Esophagus squamous epithelium (tissue), 5 donors: ENCODE measurements at regions not wholly inside any gene's neighbourhood (a gene's known extent, or its start where the extent isn't known, plus 50 kb on each side); places are given as distances from the start of the nearest gene placed in this dataset.

Source experiments
- DNase-seq: peaks from one replicate; lab custom pipeline; 2025; lab: John Stamatoyannopoulos, UW
- H3K27ac ChIP-seq, 4 donors: fragments of 200-600 bp; sonication (generic); one replicate each; pipeline ENCODE4 v1.5.1; 2016 to 2019; ENCODE audit warnings: mild to moderate bottlenecking in 1 of 4
- H3K27me3 ChIP-seq, 4 donors: fragments of 200-600 bp; sonication (generic); 1 replicate in 3 of 4; 2 replicates in 1 of 4; pipeline versions ENCODE4 v1.5.1 to v1.6.0; 2017 to 2021; ENCODE audit warnings: antibody characterized with exemption in 1 of 4
- H3K36me3 ChIP-seq, 3 donors: fragments of 200-600 bp; sonication (generic); one replicate each; pipeline ENCODE4 v1.5.1; 2016 to 2019
- H3K4me1 ChIP-seq, 3 donors: fragments of 200-600 bp; sonication (generic); one replicate each; pipeline ENCODE4 v1.5.1; 2017 to 2019
- H3K4me3 ChIP-seq, 4 donors: fragments of 200-600 bp; sonication (generic); 1 replicate in 3 of 4; 2 replicates in 1 of 4; pipeline ENCODE4 v1.5.1; 2016 to 2019; ENCODE audit warnings: mild to moderate bottlenecking in 2 of 4, moderate library complexity in 1 of 4
- H3K9me3 ChIP-seq, 3 donors: fragments of 200-600 bp; sonication (generic); one replicate each; pipeline ENCODE4 v1.5.1; 2016 to 2019
- POLR2A ChIP-seq, 4 donors: fragments of 450-650 bp; IDR thresholded peaks; one replicate each; pipeline ENCODE4 v1.6.1; 2017; ENCODE audit warnings: antibody characterized with exemption in 4 of 4, mild to moderate bottlenecking in 4 of 4, moderate library complexity in 3 of 4
- WGBS, 2 donors: methylation state at CpG; one replicate each; pipeline ENCODE4 v1.1.5; 2018; 5-methylcytosine and 5-hydroxymethylcytosine counted together
- intact Hi-C: fragments of 100-400 bp; cut with DNase I; formaldehyde crosslinking; loops from one replicate; pipeline ENCODE4 v1.15.0; 2022
- TF ChIP-seq, protein P1 (sequence below), 6 experiments: fragments of 450-650 bp in 4 of 6; fragments of 200-600 bp in 2 of 6; sonication (generic) in 2 of 6; IDR thresholded peaks; one replicate each; pipeline ENCODE4 v1.5.1; 2016 to 2019; ENCODE audit warnings: antibody characterized with exemption in 6 of 6, mild to moderate bottlenecking in 4 of 6, moderate library complexity in 4 of 6
- donor health status: DM: yes; HTN: yes; CAD: no.

DNA sequence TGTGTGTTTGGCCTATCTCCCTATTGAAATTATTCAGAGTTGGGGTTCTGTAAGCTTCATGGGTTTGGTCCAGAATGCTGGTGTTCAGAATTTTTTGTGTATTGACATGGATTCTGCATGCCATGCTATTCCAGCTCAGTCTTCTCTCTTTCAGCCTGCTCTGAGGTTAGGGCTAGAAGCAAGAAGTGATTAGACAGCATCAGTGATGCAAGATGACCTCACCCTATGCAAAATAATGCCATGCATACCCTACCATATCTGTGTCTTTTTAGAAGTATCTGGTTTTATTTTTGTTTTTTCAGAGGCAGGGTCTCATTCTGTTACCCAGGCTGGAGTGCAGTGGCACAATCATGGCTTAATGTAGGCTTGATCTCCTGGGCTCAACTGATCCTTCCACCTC, 175.6 kb upstream of the SKOR2 start:
- Histone ChIP-seq H3K4me1 (no peaks in the 10 kb centered on the region), H3K27me3 (no peaks in the 10 kb centered on the region), H3K36me3 (no peaks in the 10 kb centered on the region), H3K4me3 (no peak overlapping the region), H3K9me3 (no peaks in the 10 kb centered on the region), H3K27ac (no peak overlapping the region)
- TF ChIP-seq POLR2A (IDR thresholded peaks at IDR 0.05): no peak
- TF ChIP-seq, protein P1, sequence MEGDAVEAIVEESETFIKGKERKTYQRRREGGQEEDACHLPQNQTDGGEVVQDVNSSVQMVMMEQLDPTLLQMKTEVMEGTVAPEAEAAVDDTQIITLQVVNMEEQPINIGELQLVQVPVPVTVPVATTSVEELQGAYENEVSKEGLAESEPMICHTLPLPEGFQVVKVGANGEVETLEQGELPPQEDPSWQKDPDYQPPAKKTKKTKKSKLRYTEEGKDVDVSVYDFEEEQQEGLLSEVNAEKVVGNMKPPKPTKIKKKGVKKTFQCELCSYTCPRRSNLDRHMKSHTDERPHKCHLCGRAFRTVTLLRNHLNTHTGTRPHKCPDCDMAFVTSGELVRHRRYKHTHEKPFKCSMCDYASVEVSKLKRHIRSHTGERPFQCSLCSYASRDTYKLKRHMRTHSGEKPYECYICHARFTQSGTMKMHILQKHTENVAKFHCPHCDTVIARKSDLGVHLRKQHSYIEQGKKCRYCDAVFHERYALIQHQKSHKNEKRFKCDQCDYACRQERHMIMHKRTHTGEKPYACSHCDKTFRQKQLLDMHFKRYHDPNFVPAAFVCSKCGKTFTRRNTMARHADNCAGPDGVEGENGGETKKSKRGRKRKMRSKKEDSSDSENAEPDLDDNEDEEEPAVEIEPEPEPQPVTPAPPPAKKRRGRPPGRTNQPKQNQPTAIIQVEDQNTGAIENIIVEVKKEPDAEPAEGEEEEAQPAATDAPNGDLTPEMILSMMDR (IDR thresholded peaks at IDR 0.05): no peak
- intact Hi-C loops: no loop called here
- DNase-seq: no peak

DNA sequence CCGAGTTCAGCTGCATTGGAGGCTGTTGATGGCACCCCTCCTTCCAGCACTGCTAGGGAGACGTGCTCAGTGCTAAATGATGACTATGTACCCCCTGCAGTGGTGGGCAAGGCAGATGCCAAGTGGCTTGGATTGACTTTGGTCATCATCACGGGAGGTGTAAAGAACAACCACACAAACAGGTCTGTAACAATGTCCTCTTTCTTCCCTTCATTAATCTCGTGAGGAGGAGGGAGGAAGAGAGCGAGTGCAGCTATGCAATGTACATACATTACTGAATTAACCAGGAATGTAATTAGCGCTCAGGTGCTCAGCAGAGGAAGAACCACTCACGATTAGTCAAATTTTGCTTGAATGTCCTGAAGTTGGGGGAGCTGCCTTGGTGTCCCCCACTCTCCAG, 173.9 kb upstream of the SKOR2 start:
- no peak for TF ChIP-seq POLR2A (IDR thresholded peaks at IDR 0.05)
- TF ChIP-seq, protein P1 (IDR thresholded peaks at IDR 0.05): no peak
- no peak for DNase-seq
- H3K4me3 ChIP-seq: no peak overlapping the region
- H3K27me3 ChIP-seq: peaks cover 0 to 7% (median 0%) of the 10 kb centered on the region in 4 donors
- H3K36me3 ChIP-seq: no peaks in the 10 kb centered on the region
- H3K9me3 ChIP-seq: no peaks in the 10 kb centered on the region
- no peaks in the 10 kb centered on the region for H3K4me1 ChIP-seq
- intact Hi-C loops: no loop called here
- no peak overlapping the region for H3K27ac ChIP-seq
- WGBS, 2 donors: 54% methylated on average over 7 of the region's 7 CpGs

DNA sequence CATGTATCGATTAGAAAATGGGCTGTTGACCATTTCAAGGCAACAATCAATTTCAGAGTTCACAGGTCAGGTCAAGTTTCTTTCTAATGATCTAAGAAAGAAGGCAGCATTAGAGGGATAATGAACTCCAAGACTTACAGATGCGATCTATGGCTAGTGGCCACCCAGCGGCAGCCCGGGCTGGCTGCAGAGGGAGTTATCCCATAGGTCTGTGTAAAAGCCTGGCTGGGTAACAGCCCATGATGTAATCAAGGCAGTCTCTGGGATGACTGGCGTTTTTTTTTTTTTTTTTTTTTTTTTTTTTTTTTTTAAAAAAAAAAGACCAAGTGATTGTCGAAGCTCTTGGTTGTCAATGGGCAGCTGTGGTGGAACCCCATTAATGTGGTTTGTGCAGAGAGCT, 171.1 kb upstream of the SKOR2 start:
- intact Hi-C loops: no loop called here
- WGBS, 2 donors: 55 to 69% methylated on average over 6 of the region's 6 CpGs

DNA sequence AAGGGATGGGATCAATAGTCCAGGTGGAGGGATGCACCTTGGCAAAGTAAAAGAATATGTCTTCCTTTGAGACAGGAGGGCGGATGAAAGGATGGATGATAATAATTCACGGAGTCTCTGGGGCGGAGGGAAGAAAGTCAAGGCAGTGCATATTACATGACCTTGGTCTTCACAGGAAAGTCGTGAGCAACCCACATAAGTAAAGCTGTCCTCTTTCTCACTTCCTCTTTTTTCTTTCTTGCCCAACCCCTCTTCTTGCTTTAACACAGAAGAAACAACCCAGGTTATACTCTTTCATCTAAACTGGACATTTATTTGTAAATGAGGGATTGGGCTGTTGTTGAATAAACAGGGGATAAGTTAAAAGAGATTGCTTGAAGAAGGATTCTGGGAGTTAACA, 168.7 kb upstream of the SKOR2 start:
- TF ChIP-seq POLR2A (IDR thresholded peaks at IDR 0.05): no peak
- TF ChIP-seq, protein P1 (IDR thresholded peaks at IDR 0.05): no peak
- WGBS, 2 donors: 50 to 54% methylated on average over 4 of the region's 4 CpGs
- Histone ChIP-seq H3K36me3 (no peaks in the 10 kb centered on the region), H3K9me3 (no peaks in the 10 kb centered on the region), H3K27ac (no peak overlapping the region), H3K4me1 (no peaks in the 10 kb centered on the region), H3K4me3 (no peak overlapping the region), H3K27me3 (peaks cover 0 to 52% (median 0%) of the 10 kb centered on the region in 4 donors)
- DNase-seq: no peak
- intact Hi-C loops: no loop called here

More for the DNA sequence above, 171.1 kb upstream of the SKOR2 start:
- H3K9me3 ChIP-seq: no peaks in the 10 kb centered on the region
- no peaks in the 10 kb centered on the region for H3K4me1 ChIP-seq
- no peak overlapping the region for H3K27ac ChIP-seq
- no peak for TF ChIP-seq POLR2A (IDR thresholded peaks at IDR 0.05)
- TF ChIP-seq, protein P1 (IDR thresholded peaks at IDR 0.05): no peak
- DNase-seq: no peak
- peaks cover 0 to 28% (median 0%) of the 10 kb centered on the region in 4 donors for H3K27me3 ChIP-seq
- no peak overlapping the region for H3K4me3 ChIP-seq
- H3K36me3 ChIP-seq: no peaks in the 10 kb centered on the region

DNA sequence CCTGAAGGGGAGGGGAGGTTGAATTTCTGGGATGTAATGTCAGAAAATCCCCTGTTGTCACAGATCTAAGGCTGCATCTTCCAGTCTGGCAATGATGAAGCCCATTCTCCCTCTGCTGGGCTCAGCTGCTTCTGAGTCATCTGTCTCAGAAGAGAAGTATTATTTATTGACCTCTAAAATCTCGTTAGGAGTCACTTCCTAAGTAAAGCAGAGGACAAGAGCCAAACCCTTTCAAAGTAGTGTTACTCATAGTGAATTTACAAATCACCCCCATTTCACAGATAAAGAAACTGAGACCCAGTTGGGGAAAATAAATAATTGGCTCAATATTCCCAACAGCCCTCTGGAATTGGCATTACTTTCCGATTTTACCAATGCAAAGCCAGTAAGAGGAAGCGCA, 167.3 kb upstream of the SKOR2 start:
- Histone ChIP-seq H3K36me3 (no peaks in the 10 kb centered on the region), H3K27ac (no peak overlapping the region), H3K4me1 (no peaks in the 10 kb centered on the region), H3K27me3 (peaks cover 0 to 66% (median 0%) of the 10 kb centered on the region in 4 donors), H3K9me3 (no peaks in the 10 kb centered on the region), H3K4me3 (no peak overlapping the region)
- 43 to 48% methylated on average over 3 of the region's 3 CpGs for WGBS, 2 donors
- no peak for DNase-seq
- TF ChIP-seq, protein P1 (IDR thresholded peaks at IDR 0.05): no peak
- TF ChIP-seq POLR2A (IDR thresholded peaks at IDR 0.05): no peak
- intact Hi-C loops: no loop called here
